ENCODE measurements at regions not wholly inside any gene's neighbourhood (a gene's known extent, or its start where the extent isn't known, plus 50 kb on each side); places are given as distances from the start of the nearest gene placed in this dataset.

- Histone ChIP-seq H4K20me1 (ENCODE audit: insufficient read depth) (no peaks in the 10 kb centered on the region), H2AFZ (ENCODE audit: low read depth) (no peak overlapping the region), H3K4me1 (ENCODE audit: low read depth, poor library complexity, severe bottlenecking) (no peaks in the 10 kb centered on the region), H3K9ac (no peak overlapping the region), H3K36me3 (ENCODE audit: insufficient read depth) (no peaks in the 10 kb centered on the region), H3K27me3 (ENCODE audit: insufficient read depth, low read depth) (no peaks in the 10 kb centered on the region), H3K79me2 (ENCODE audit: insufficient read depth, low read depth) (no peaks in the 10 kb centered on the region), H3K4me3 (IDR thresholded peaks at IDR 0.05; ENCODE audit: insufficient read depth, low read depth, low read length) (no peak overlapping the region), H3K4me2 (no peak overlapping the region), H3K27ac (no peak overlapping the region)
- no peak for TF ChIP-seq CTCF (conservative IDR thresholded peaks at IDR 0.05; ENCODE audit: low read depth, low read length)
Measured at GRCh38 chr13:27338207-27338606, 67.6 kb downstream of the RASL11A start.

GRCh38 chr13:27338816-27339215 is 68.2 kb downstream of the RASL11A start:
- no peaks in the 10 kb centered on the region for H3K4me1 ChIP-seq (ENCODE audit: low read depth, poor library complexity, severe bottlenecking)
- no peak overlapping the region for H3K4me3 ChIP-seq (IDR thresholded peaks at IDR 0.05; ENCODE audit: insufficient read depth, low read depth, low read length)
- no peak overlapping the region for H3K27ac ChIP-seq
- H3K9ac ChIP-seq = no peak overlapping the region
- no peaks in the 10 kb centered on the region for H3K36me3 ChIP-seq (ENCODE audit: insufficient read depth)
- no peak overlapping the region for H2AFZ ChIP-seq (ENCODE audit: low read depth)
- H3K4me2 ChIP-seq = no peak overlapping the region
- no peaks in the 10 kb centered on the region for H3K79me2 ChIP-seq (ENCODE audit: insufficient read depth, low read depth)
- no peaks in the 10 kb centered on the region for H4K20me1 ChIP-seq (ENCODE audit: insufficient read depth)
- no peaks in the 10 kb centered on the region for H3K27me3 ChIP-seq (ENCODE audit: insufficient read depth, low read depth)
- no peak for TF ChIP-seq CTCF (conservative IDR thresholded peaks at IDR 0.05; ENCODE audit: low read depth, low read length)

GRCh38 chr13:27339299-27339698 is 68.7 kb downstream of the RASL11A start:
- Histone ChIP-seq H3K79me2 (ENCODE audit: insufficient read depth, low read depth) (no peaks in the 10 kb centered on the region), H3K4me2 (no peak overlapping the region), H3K9ac (no peak overlapping the region), H3K4me1 (ENCODE audit: low read depth, poor library complexity, severe bottlenecking) (no peaks in the 10 kb centered on the region), H3K27me3 (ENCODE audit: insufficient read depth, low read depth) (no peaks in the 10 kb centered on the region), H3K27ac (no peak overlapping the region), H3K4me3 (IDR thresholded peaks at IDR 0.05; ENCODE audit: insufficient read depth, low read depth, low read length) (no peak overlapping the region), H3K36me3 (ENCODE audit: insufficient read depth) (no peaks in the 10 kb centered on the region), H2AFZ (ENCODE audit: low read depth) (no peak overlapping the region), H4K20me1 (ENCODE audit: insufficient read depth) (no peaks in the 10 kb centered on the region)
- TF ChIP-seq CTCF (conservative IDR thresholded peaks at IDR 0.05; ENCODE audit: low read depth, low read length) = 0 out of 2 replicates have a peak, but pooled peaks have one; percentile 16

GRCh38 chr13:27341616-27342015 is 71.0 kb downstream of the RASL11A start:
- Histone ChIP-seq H3K9ac (no peak overlapping the region), H2AFZ (ENCODE audit: low read depth) (no peak overlapping the region), H3K27ac (no peak overlapping the region), H3K36me3 (ENCODE audit: insufficient read depth) (no peaks in the 10 kb centered on the region), H3K4me1 (ENCODE audit: low read depth, poor library complexity, severe bottlenecking) (no peaks in the 10 kb centered on the region), H3K79me2 (ENCODE audit: insufficient read depth, low read depth) (no peaks in the 10 kb centered on the region), H3K4me3 (IDR thresholded peaks at IDR 0.05; ENCODE audit: insufficient read depth, low read depth, low read length) (no peak overlapping the region), H3K27me3 (ENCODE audit: insufficient read depth, low read depth) (no peaks in the 10 kb centered on the region), H4K20me1 (ENCODE audit: insufficient read depth) (no peaks in the 10 kb centered on the region), H3K4me2 (no peak overlapping the region)
- no peak for TF ChIP-seq CTCF (conservative IDR thresholded peaks at IDR 0.05; ENCODE audit: low read depth, low read length)
